ENCODE measurements at regions not wholly inside any gene's neighbourhood (a gene's known extent, or its start where the extent isn't known, plus 50 kb on each side); places are given as distances from the start of the nearest gene placed in this dataset.

DNA sequence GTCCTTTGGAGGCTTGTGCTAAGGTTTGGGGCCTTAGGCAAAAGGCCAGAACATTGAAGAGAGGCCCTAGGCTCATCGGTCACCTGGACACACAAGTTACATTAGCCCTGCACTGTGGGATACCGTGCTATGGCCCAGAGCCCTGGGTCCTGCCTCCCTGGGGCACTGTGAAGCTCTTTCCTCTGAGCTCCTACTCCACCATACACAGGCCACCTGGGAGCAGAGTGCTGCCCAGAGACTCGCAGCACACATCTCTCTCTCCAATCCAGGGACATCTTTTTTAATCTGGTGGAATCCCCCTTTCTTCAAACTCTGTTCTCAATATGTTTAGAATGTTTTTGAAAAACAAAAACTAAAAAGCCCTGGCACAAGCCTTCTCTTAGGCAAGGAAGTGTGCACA is 314.2 kb upstream of the RGS6 start:
- TF ChIP-seq, protein P1, sequence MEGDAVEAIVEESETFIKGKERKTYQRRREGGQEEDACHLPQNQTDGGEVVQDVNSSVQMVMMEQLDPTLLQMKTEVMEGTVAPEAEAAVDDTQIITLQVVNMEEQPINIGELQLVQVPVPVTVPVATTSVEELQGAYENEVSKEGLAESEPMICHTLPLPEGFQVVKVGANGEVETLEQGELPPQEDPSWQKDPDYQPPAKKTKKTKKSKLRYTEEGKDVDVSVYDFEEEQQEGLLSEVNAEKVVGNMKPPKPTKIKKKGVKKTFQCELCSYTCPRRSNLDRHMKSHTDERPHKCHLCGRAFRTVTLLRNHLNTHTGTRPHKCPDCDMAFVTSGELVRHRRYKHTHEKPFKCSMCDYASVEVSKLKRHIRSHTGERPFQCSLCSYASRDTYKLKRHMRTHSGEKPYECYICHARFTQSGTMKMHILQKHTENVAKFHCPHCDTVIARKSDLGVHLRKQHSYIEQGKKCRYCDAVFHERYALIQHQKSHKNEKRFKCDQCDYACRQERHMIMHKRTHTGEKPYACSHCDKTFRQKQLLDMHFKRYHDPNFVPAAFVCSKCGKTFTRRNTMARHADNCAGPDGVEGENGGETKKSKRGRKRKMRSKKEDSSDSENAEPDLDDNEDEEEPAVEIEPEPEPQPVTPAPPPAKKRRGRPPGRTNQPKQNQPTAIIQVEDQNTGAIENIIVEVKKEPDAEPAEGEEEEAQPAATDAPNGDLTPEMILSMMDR (IDR thresholded peaks at IDR 0.05; ENCODE audit: control insufficient read depth, insufficient read depth, low read depth, low read length, missing control alignments): no peak
- H3K4me3 ChIP-seq (ENCODE audit: control insufficient read depth, low read depth, low read length): no peak overlapping the region
- DNase-seq (ENCODE audit: low read depth): no peak

DNA sequence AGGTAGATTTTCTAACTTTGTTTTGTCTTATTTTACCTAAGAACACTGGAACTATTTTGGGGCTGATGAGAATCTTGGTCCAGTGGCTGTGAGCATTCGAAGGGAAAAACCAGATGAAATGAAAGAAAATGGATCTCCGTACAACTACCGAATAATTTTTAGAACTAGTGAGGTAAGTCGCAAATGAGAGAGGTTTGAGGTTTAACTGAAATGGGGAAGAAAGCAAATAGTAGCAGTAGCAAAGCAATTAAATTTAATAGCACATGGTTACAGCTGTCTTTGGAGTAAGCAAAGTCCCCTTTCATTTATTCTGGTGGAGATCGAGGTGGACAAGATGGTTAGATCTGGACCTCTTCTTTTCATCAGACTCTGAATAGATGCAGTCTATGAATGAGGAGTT is 313.5 kb upstream of the RGS6 start:
- no peak overlapping the region for H3K4me3 ChIP-seq (ENCODE audit: control insufficient read depth, low read depth, low read length)
- no peak for DNase-seq (ENCODE audit: low read depth)
- TF ChIP-seq, protein P1 (IDR thresholded peaks at IDR 0.05; ENCODE audit: control insufficient read depth, insufficient read depth, low read depth, low read length, missing control alignments): no peak

DNA sequence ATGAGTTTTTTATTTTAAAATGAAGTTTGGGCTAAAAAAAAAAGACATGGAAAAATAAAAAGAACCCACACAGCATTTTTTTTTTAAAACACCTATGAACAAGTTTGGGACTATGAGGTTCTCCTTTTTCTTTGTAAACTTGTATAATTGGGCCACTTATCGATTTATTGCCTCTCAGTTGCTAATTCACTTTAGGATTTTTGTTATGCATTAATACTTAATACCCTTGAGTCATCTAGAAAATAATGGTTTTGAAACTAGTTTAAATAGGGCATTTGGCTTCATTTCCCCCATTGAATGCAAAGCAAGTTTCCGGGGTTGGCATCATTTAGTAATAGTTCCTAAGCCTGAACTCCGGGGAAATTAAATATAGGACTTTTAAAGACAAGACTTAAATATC is 312.8 kb upstream of the RGS6 start:
- H3K4me3 ChIP-seq (ENCODE audit: control insufficient read depth, low read depth, low read length): no peak overlapping the region
- no peak for DNase-seq (ENCODE audit: low read depth)
- TF ChIP-seq, protein P1 (IDR thresholded peaks at IDR 0.05; ENCODE audit: control insufficient read depth, insufficient read depth, low read depth, low read length, missing control alignments): no peak

DNA sequence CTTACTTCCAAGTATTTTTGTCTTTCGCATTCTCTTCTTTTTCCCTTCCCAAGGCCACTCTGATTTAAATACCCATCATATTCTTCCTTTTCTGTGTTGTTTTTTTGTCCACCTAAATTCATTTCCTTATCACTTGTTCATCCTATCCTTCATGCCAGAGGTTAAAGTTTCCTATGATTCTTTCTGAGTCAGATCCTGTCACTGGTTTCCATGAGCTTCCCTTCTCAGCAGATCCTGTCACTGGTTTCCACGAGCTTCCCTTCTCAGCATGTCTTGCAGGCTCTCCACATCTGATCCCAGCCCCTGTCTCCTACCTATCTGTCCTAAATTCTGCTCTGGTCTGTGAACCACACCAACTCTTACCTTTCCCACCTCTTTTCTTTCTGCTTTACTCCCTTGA is 311.8 kb upstream of the RGS6 start:
- no peak for DNase-seq (ENCODE audit: low read depth)
- TF ChIP-seq, protein P1 (IDR thresholded peaks at IDR 0.05; ENCODE audit: control insufficient read depth, insufficient read depth, low read depth, low read length, missing control alignments): no peak

DNA sequence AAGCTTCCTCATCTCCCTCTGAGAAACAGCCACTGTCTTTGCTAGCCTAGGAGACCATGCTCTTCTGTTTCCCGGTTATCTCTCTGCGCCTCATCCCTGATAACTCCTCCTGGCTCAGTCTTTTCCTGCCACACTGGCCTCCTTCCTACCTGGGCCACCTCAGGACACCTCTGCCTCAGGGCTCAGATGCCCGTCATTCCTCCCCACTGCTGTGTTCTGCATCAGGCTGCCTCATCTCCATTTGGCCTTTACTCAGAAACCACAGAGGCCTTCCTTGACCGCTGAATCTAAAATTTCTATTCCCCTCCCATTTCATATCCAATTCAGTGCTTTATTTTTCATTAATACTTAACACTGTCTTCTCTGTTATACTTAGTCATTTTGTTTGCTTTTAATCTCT is 311.0 kb upstream of the RGS6 start:
- no peak for DNase-seq (ENCODE audit: low read depth)
- H3K4me3 ChIP-seq (ENCODE audit: control insufficient read depth, low read depth, low read length): no peak overlapping the region
- TF ChIP-seq, protein P1 (IDR thresholded peaks at IDR 0.05; ENCODE audit: control insufficient read depth, insufficient read depth, low read depth, low read length, missing control alignments): no peak

More for the DNA sequence above, 311.8 kb upstream of the RGS6 start:
- H3K4me3 ChIP-seq (ENCODE audit: control insufficient read depth, low read depth, low read length): no peak overlapping the region

DNA sequence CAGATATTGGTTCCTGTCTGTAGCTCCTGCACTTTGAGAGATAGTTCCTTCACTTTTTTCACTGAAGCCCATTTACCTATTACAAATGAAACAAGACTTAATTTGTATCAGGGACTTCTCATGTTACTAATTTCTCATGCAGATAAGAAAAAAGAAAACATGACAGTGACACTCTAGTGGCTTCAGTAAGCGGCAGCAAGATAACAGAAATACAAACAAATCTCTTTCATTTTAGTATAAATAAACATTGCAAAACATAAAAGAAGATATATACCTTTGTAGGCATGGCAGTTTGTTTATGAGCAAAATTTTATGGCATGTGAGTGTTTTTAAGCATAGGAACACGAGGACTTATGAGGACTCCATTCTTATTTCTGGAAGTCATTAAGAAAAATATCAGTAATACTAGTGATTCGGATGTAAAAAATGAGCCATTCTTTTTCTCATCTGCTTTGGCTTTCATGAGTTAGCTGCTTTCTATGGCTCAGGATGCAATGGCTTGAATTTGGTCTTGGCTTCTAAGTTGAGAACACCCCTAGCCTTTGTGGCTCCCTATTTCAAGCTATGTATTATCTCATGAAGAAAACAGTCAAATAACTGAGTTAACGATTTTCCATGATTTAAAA is 310.1 kb upstream of the RGS6 start:
- TF ChIP-seq, protein P1 (IDR thresholded peaks at IDR 0.05; ENCODE audit: control insufficient read depth, insufficient read depth, low read depth, low read length, missing control alignments): no peak
- no peak overlapping the region for H3K4me3 ChIP-seq (ENCODE audit: control insufficient read depth, low read depth, low read length)
- no peak for DNase-seq (ENCODE audit: low read depth)

DNA sequence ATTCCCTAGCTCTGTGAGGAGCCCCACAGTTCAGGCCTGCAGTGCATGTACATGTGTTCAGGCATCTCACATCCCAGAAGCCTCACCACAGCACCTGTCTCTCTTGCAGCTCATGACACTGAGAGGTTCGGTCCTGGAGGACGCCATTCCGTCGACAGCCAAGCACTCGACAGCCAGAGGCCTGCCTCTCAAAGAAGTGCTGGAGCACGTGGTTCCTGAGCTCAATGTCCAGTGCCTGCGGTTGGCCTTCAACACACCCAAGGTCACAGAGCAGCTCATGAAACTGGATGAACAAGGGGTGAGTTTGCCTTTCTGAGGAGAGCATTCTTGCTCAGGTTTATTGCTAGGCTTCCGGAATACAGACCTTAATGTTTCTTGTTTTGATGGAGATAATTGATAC is 308.3 kb upstream of the RGS6 start:
- TF ChIP-seq, protein P1 (IDR thresholded peaks at IDR 0.05; ENCODE audit: control insufficient read depth, insufficient read depth, low read depth, low read length, missing control alignments): no peak
- no peak for DNase-seq (ENCODE audit: low read depth)
- H3K4me3 ChIP-seq (ENCODE audit: control insufficient read depth, low read depth, low read length): no peak overlapping the region

Measured in AG09309 (cell line).